Esophagus muscularis mucosa (tissue), 3 donors: ENCODE measurements at regions not wholly inside any gene's neighbourhood (a gene's known extent, or its start where the extent isn't known, plus 50 kb on each side); places are given as distances from the start of the nearest gene placed in this dataset.

Experiments used
- CTCF ChIP-seq, 3 experiments: fragments of 200-600 bp in 2 of 3; fragments of 450-650 bp in 1 of 3; sonication (generic) in 2 of 3; IDR thresholded peaks; one replicate each; pipeline ENCODE4 v1.5.1; 2017 to 2019; ENCODE audit warnings: antibody characterized with exemption in 3 of 3, mild to moderate bottlenecking in 2 of 3, moderate library complexity in 1 of 3
- POLR2A ChIP-seq: fragments of 450-650 bp; IDR thresholded peaks from one replicate; pipeline ENCODE4 v1.6.1; 2017; ENCODE audit warnings: antibody characterized with exemption, moderate library complexity, mild to moderate bottlenecking, low read depth
- POLR2AphosphoS5 ChIP-seq, 2 donors: sonication (generic); formaldehyde crosslinking; IDR thresholded peaks; one replicate each; pipeline ENCODE4 v1.6.1; 2017; ENCODE audit warnings: antibody characterized with exemption in 2 of 2

GRCh38 chr12:22792138-22792537 is 167.2 kb downstream of the ETNK1 start:
- TF ChIP-seq CTCF (IDR thresholded peaks at IDR 0.05) = no peak
- TF ChIP-seq POLR2A = no peak
- no peak for TF ChIP-seq POLR2AphosphoS5 (IDR thresholded peaks at IDR 0.05)
